ENCODE measurements at regions not wholly inside any gene's neighbourhood (a gene's known extent, or its start where the extent isn't known, plus 50 kb on each side); places are given as distances from the start of the nearest gene placed in this dataset.
"Not testable (repeated sequence)": the region's sequence is repeated elsewhere in the genome, so short reads cannot be mapped to it uniquely, and the experiment has no call there.

DNA sequence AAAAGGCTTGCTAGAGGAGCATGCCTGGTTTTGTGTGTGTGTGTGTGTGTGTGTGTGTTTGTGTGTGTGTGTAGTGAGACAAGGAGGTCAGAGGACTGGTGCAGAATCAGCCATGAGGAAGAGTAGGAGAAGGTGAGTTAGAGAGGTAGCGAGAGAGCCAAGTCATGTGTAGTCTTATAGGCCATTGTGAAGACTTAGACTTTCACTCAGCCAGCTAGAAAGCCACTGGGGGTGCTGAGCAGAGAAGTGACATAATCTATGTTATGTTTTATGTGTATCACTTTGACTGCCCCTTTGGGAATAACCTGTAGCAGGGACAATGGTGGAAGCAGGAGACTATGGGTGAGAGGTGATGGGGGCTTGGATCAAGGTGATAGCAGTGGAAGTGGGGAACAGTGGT is 180.5 kb upstream of the CLINT1 start:
- Histone ChIP-seq H3K4me3 (replicated peaks in 1 of 3; ENCODE audit: insufficient read depth in 1 of 3, low read depth in 2 of 3, low read length in 3 of 3) (no peak overlapping the region), H3K9me3 (ENCODE audit: low read length) (peaks cover 16% of the 10 kb centered on the region), H3K9ac (ENCODE audit: insufficient read depth, low read depth, low read length) (no peak overlapping the region), H3K4me1 (ENCODE audit: insufficient read depth, low read length) (no peaks in the 10 kb centered on the region), H3K27me3 (ENCODE audit: control insufficient read depth in 1 of 2, insufficient read depth in 2 of 2, low read length in 2 of 2) (no peaks in the 10 kb centered on the region), H2AFZ (ENCODE audit: low read length) (no peak overlapping the region), H4K20me1 (ENCODE audit: insufficient read depth, low read length) (no peaks in the 10 kb centered on the region), H3K27ac (ENCODE audit: extremely low read length, insufficient read depth, low read length) (no peak overlapping the region), H3K4me2 (ENCODE audit: low read depth, low read length) (no peak overlapping the region), H3K79me2 (ENCODE audit: insufficient read depth, low read length) (no peaks in the 10 kb centered on the region), H3K36me3 (replicated peaks in 1 of 2; ENCODE audit: control insufficient read depth in 1 of 2, insufficient read depth in 2 of 2, low read length in 2 of 2) (no peaks in the 10 kb centered on the region)
- no TSS peak for BruUV-seq (replicated peaks)
- FAIRE-seq, result no peak
- TF ChIP-seq, protein P1, sequence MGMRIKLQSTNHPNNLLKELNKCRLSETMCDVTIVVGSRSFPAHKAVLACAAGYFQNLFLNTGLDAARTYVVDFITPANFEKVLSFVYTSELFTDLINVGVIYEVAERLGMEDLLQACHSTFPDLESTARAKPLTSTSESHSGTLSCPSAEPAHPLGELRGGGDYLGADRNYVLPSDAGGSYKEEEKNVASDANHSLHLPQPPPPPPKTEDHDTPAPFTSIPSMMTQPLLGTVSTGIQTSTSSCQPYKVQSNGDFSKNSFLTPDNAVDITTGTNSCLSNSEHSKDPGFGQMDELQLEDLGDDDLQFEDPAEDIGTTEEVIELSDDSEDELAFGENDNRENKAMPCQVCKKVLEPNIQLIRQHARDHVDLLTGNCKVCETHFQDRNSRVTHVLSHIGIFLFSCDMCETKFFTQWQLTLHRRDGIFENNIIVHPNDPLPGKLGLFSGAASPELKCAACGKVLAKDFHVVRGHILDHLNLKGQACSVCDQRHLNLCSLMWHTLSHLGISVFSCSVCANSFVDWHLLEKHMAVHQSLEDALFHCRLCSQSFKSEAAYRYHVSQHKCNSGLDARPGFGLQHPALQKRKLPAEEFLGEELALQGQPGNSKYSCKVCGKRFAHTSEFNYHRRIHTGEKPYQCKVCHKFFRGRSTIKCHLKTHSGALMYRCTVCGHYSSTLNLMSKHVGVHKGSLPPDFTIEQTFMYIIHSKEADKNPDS (CRISPR knock-in tag; IDR thresholded peaks at IDR 0.05), result no peak
- TF ChIP-seq, protein P2, sequence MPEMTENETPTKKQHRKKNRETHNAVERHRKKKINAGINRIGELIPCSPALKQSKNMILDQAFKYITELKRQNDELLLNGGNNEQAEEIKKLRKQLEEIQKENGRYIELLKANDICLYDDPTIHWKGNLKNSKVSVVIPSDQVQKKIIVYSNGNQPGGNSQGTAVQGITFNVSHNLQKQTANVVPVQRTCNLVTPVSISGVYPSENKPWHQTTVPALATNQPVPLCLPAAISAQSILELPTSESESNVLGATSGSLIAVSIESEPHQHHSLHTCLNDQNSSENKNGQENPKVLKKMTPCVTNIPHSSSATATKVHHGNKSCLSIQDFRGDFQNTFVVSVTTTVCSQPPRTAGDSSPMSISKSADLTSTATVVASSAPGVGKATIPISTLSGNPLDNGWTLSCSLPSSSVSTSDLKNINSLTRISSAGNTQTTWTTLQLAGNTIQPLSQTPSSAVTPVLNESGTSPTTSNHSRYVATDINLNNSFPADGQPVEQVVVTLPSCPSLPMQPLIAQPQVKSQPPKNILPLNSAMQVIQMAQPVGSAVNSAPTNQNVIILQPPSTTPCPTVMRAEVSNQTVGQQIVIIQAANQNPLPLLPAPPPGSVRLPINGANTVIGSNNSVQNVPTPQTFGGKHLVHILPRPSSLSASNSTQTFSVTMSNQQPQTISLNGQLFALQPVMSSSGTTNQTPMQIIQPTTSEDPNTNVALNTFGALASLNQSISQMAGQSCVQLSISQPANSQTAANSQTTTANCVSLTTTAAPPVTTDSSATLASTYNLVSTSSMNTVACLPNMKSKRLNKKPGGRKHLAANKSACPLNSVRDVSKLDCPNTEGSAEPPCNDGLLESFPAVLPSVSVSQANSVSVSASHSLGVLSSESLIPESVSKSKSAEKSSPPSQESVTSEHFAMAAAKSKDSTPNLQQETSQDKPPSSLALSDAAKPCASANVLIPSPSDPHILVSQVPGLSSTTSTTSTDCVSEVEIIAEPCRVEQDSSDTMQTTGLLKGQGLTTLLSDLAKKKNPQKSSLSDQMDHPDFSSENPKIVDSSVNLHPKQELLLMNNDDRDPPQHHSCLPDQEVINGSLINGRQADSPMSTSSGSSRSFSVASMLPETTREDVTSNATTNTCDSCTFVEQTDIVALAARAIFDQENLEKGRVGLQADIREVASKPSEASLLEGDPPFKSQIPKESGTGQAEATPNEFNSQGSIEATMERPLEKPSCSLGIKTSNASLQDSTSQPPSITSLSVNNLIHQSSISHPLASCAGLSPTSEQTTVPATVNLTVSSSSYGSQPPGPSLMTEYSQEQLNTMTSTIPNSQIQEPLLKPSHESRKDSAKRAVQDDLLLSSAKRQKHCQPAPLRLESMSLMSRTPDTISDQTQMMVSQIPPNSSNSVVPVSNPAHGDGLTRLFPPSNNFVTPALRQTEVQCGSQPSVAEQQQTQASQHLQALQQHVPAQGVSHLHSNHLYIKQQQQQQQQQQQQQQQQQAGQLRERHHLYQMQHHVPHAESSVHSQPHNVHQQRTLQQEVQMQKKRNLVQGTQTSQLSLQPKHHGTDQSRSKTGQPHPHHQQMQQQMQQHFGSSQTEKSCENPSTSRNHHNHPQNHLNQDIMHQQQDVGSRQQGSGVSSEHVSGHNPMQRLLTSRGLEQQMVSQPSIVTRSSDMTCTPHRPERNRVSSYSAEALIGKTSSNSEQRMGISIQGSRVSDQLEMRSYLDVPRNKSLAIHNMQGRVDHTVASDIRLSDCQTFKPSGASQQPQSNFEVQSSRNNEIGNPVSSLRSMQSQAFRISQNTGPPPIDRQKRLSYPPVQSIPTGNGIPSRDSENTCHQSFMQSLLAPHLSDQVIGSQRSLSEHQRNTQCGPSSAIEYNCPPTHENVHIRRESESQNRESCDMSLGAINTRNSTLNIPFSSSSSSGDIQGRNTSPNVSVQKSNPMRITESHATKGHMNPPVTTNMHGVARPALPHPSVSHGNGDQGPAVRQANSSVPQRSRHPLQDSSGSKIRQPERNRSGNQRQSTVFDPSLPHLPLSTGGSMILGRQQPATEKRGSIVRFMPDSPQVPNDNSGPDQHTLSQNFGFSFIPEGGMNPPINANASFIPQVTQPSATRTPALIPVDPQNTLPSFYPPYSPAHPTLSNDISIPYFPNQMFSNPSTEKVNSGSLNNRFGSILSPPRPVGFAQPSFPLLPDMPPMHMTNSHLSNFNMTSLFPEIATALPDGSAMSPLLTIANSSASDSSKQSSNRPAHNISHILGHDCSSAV (CRISPR knock-in tag; IDR thresholded peaks at IDR 0.05; ENCODE audit: borderline replicate concordance), result no peak
- TF ChIP-seq, protein P3, sequence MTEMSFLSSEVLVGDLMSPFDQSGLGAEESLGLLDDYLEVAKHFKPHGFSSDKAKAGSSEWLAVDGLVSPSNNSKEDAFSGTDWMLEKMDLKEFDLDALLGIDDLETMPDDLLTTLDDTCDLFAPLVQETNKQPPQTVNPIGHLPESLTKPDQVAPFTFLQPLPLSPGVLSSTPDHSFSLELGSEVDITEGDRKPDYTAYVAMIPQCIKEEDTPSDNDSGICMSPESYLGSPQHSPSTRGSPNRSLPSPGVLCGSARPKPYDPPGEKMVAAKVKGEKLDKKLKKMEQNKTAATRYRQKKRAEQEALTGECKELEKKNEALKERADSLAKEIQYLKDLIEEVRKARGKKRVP (CRISPR knock-in tag; IDR thresholded peaks at IDR 0.05), result no peak
- TF ChIP-seq TMF1 (CRISPR knock-in tag; IDR thresholded peaks at IDR 0.05; ENCODE audit: low read depth), result no peak
- intact Hi-C loops (cut with micrococcal nuclease; ENCODE audit: unreplicated experiment), result no loop called here
- ATAC-seq, result no peak
- ChIA-PET POLR2A (no interaction called here), CTCF (ENCODE audit: low intra/inter-chr PET ratio, low total read pairs) (no interaction called here)
- DNase-seq (ENCODE audit: low spot score), result no peak
- WGBS (ENCODE audit: low lambda C conversion rate), result 0% methylated on average over 1 of the region's 1 CpG
- in situ Hi-C loops (cut with HindIII; ENCODE audit: extremely low pct_ligation_motif_present, low pct_unique_long_range_greater_than_20kb), result no loop called here

DNA sequence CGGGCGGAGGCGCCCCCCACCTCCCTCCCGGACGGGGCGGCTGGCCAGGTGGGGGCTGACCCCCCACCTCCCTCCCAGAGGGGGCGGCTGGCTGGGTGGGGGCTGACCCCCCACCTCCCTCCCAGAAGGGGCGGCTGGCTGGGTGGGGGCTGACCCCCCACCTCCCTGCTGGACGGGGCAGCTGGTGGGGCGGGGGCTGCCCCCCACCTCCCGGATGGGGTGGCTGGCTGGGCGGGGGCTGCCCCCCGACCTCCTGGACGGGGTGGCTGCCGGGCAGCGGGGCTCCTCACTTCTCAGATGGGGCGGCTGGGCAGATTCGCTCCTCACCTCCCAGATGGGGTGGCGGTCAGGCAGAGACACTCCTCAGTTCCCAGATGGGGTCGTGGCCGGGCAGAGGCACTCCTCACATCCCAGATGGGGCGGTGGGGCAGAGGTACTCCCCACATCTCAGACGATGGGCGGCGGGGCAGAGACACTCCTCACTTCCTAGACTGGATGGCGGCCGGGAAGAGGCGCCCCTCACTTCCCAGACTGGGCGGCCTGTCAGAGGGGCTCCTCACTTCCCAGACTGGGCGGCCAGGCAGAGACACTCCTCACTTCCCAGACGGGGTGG is 178.1 kb upstream of the CLINT1 start:
- H4K20me1 ChIP-seq (ENCODE audit: insufficient read depth, low read length); BruUV-seq (replicated peaks); H3K4me3 ChIP-seq (replicated peaks in 1 of 3; ENCODE audit: insufficient read depth in 1 of 3, low read depth in 2 of 3, low read length in 3 of 3); H3K27ac ChIP-seq (ENCODE audit: extremely low read length, insufficient read depth, low read length); H3K4me1 ChIP-seq (ENCODE audit: insufficient read depth, low read length); H3K79me2 ChIP-seq (ENCODE audit: insufficient read depth, low read length); H3K36me3 ChIP-seq (replicated peaks in 1 of 2; ENCODE audit: control insufficient read depth in 1 of 2, insufficient read depth in 2 of 2, low read length in 2 of 2); in situ Hi-C loops (cut with HindIII; ENCODE audit: extremely low pct_ligation_motif_present, low pct_unique_long_range_greater_than_20kb); POLR2A ChIA-PET; H3K4me2 ChIP-seq (ENCODE audit: low read depth, low read length); CTCF ChIA-PET (ENCODE audit: low intra/inter-chr PET ratio, low total read pairs); FAIRE-seq; H3K9ac ChIP-seq (ENCODE audit: insufficient read depth, low read depth, low read length); intact Hi-C loops (cut with micrococcal nuclease; ENCODE audit: unreplicated experiment); DNase-seq (ENCODE audit: low spot score); ATAC-seq; H2AFZ ChIP-seq (ENCODE audit: low read length); H3K27me3 ChIP-seq (ENCODE audit: control insufficient read depth in 1 of 2, insufficient read depth in 2 of 2, low read length in 2 of 2): not testable (repeated sequence)
- H3K9me3 ChIP-seq (ENCODE audit: low read length), result peaks cover 29% of the 10 kb centered on the region
- 58% methylated on average over 3 of the region's 31 CpGs for WGBS (ENCODE audit: low lambda C conversion rate)
